A673 (cell line): ENCODE measurements at regions not wholly inside any gene's neighbourhood (a gene's known extent, or its start where the extent isn't known, plus 50 kb on each side); places are given as distances from the start of the nearest gene placed in this dataset.

Experiments
- BruUV-seq: library from RNA; stranded (reverse); fragments of 400-500 nt; replicated peaks from 2 replicates; lab custom pipeline; 2021; lab: Mats Ljungman, UMichigan
- CTCF ChIA-PET: fragments of 300-600 bp; sonication (Branson Sonifier 250); formaldehyde crosslinking; loops from one replicate; lab custom pipeline; 2022; ENCODE audit warnings: antibody characterized with exemption; lab: Charles Lee
- POLR2A ChIA-PET: fragments of 300-600 bp; sonication (Branson Sonifier 250); formaldehyde crosslinking; loops from one replicate; lab custom pipeline; 2022; ENCODE audit warnings: antibody characterized with exemption; ENCODE audit not compliant: low non-redundant PET; lab: Charles Lee
- DNase-seq: peaks from one replicate; pipeline ENCODE4 v3.0.0-alpha.2; 2015; ENCODE audit warnings: low spot score
- H3K27ac ChIP-seq: fragments of 200-600 bp; sonication (generic); 2 replicates; pipeline ENCODE4 v1.5.1; 2016; ENCODE audit warnings: mixed run types, low read depth, mild to moderate bottlenecking, mixed read lengths, antibody characterized with exemption, low read length; ENCODE audit not compliant: poor library complexity, severe bottlenecking
- H3K27me3 ChIP-seq: fragments of 200-600 bp; sonication (generic); replicated peaks from 2 replicates; pipeline ENCODE4 v1.6.1; 2017; ENCODE audit warnings: mixed run types, low read depth, mild to moderate bottlenecking, mixed read lengths, antibody characterized with exemption, low read length; ENCODE audit not compliant: insufficient read depth, poor library complexity
- H3K36me3 ChIP-seq: fragments of 200-600 bp; sonication (generic); 2 replicates; pipeline ENCODE4 v1.6.1; 2016; ENCODE audit warnings: mixed run types, mild to moderate bottlenecking, mixed read lengths, antibody characterized with exemption, low read length; ENCODE audit not compliant: insufficient read depth, poor library complexity, severe bottlenecking
- H3K4me1 ChIP-seq: fragments of 200-600 bp; sonication (generic); 2 replicates; pipeline ENCODE4 v1.6.1; 2017; ENCODE audit warnings: mixed run types, mild to moderate bottlenecking, mixed read lengths, antibody characterized with exemption, low read length; ENCODE audit not compliant: insufficient read depth, poor library complexity, severe bottlenecking
- H3K4me3 ChIP-seq: fragments of 200-600 bp; sonication (generic); 2 replicates; pipeline ENCODE4 v1.5.1; 2016; ENCODE audit warnings: low read depth, mixed run types, mild to moderate bottlenecking, mixed read lengths, low read length; ENCODE audit not compliant: poor library complexity, severe bottlenecking
- H3K9me3 ChIP-seq: fragments of 200-600 bp; sonication (generic); 2 replicates; pipeline ENCODE4 v1.6.1; 2016; ENCODE audit warnings: mixed run types, low read depth, mild to moderate bottlenecking, mixed read lengths, antibody characterized with exemption, low read length; ENCODE audit not compliant: poor library complexity, severe bottlenecking
- CTCF ChIP-seq: fragments of 300-800, 200-600 bp; sonication (generic); conservative IDR thresholded peaks from 2 replicates; pipeline ENCODE4 v1.5.1; 2017; ENCODE audit warnings: low read depth, mild to moderate bottlenecking, antibody characterized with exemption, low read length, moderate library complexity, mixed read lengths
- EZH2 ChIP-seq: fragments of 200-600 bp; sonication (generic); IDR thresholded peaks from 2 replicates; pipeline ENCODE4 v1.6.1; 2017; ENCODE audit warnings: borderline replicate concordance, low read depth, mild to moderate bottlenecking, mixed read lengths, antibody characterized with exemption, low read length; ENCODE audit not compliant: poor library complexity, severe bottlenecking
- intact Hi-C: fragments of 100-400 bp; cut with micrococcal nuclease; formaldehyde crosslinking; loops from one replicate; pipeline ENCODE4 v1.10.0; 2022; ENCODE audit not compliant: unreplicated experiment

- intact Hi-C loops: no loop called here
- H3K27ac ChIP-seq: no peak overlapping the region
- no peaks in the 10 kb centered on the region for H3K9me3 ChIP-seq
- no peaks in the 10 kb centered on the region for H3K27me3 ChIP-seq
- POLR2A ChIA-PET: no interaction called here
- CTCF ChIA-PET: no interaction called here
- BruUV-seq: no TSS peak
- no peak for DNase-seq
- no peaks in the 10 kb centered on the region for H3K4me1 ChIP-seq
- TF ChIP-seq EZH2 (no peak), CTCF (no peak)
- H3K4me3 ChIP-seq: no peak overlapping the region
- no peaks in the 10 kb centered on the region for H3K36me3 ChIP-seq
Observed at GRCh38 chr2:167423731-167424130, 535.5 kb downstream of the XIRP2 start.

- BruUV-seq: no TSS peak
Observed at GRCh38 chr2:167420211-167420610, 531.9 kb downstream of the XIRP2 start.

GRCh38 chr2:167415068-167415467 lies 526.8 kb downstream of the XIRP2 start:
- H3K36me3 ChIP-seq: no peaks in the 10 kb centered on the region
- no TSS peak for BruUV-seq
- no peaks in the 10 kb centered on the region for H3K4me1 ChIP-seq
- no peaks in the 10 kb centered on the region for H3K27me3 ChIP-seq
- no peak overlapping the region for H3K27ac ChIP-seq
- H3K4me3 ChIP-seq: no peak overlapping the region
- DNase-seq: no peak
- no peak for TF ChIP-seq EZH2
- no peak for TF ChIP-seq CTCF
- ChIA-PET POLR2A (no interaction called here), CTCF (no interaction called here)
- intact Hi-C loops: loop anchor here (10.0 kb wide), 1 partner anchor 880 kb away; no protein-coding TSS in a partner anchor
- no peaks in the 10 kb centered on the region for H3K9me3 ChIP-seq

More at GRCh38 chr2:167420211-167420610, 531.9 kb downstream of the XIRP2 start:
- no peak for DNase-seq
- Histone ChIP-seq H3K4me1 (no peaks in the 10 kb centered on the region), H3K9me3 (no peaks in the 10 kb centered on the region), H3K36me3 (no peaks in the 10 kb centered on the region), H3K27ac (no peak overlapping the region), H3K4me3 (no peak overlapping the region), H3K27me3 (no peaks in the 10 kb centered on the region)
- no peak for TF ChIP-seq EZH2
- no peak for TF ChIP-seq CTCF
- ChIA-PET CTCF (no interaction called here), POLR2A (no interaction called here)
- intact Hi-C loops: no loop called here
